ENCODE measurements at regions not wholly inside any gene's neighbourhood (a gene's known extent, or its start where the extent isn't known, plus 50 kb on each side); places are given as distances from the start of the nearest gene placed in this dataset.

GRCh38 chr6:71404967-71405278, 116.3 kb downstream of the OGFRL1 start:
- no peak for TF ChIP-seq CTCF (IDR thresholded peaks at IDR 0.05; ENCODE audit: borderline replicate concordance, extremely low read depth, low read length, poor library complexity, severe bottlenecking)
- TF ChIP-seq EZH2 (IDR thresholded peaks at IDR 0.05; ENCODE audit: borderline replicate concordance, low read depth, low read length, severe bottlenecking) = no peak

All from DND-41 (cell line).